GM12873 (cell line): ENCODE measurements at regions not wholly inside any gene's neighbourhood (a gene's known extent, or its start where the extent isn't known, plus 50 kb on each side); places are given as distances from the start of the nearest gene placed in this dataset.

Experiments used
- TF ChIP-seq, protein P1 (sequence below): IDR thresholded peaks from 2 replicates; pipeline ENCODE4 v1.5.1; 2012; ENCODE audit warnings: low read depth, mild to moderate bottlenecking, moderate library complexity, low read length, control low read depth; ENCODE audit not compliant: insufficient read depth; ENCODE audit errors: missing control alignments

DNA sequence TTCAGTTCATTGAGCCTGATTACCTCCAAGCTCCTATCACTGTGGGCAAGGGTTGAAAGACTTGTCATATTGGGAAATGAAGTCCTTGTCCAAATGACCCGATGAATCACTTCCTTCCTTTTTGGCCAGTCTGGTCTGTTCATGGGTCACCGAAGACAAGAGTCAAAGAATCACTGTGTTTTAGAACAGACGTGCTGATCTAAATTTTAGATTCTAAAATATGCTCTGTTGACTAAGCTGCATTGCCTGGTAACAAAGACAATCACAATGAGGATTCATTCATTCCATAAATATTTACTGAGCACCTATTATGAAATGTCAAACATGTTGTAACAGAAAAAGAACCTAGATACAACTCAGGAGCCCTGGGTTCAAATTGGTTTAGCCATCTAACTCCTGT is 99.4 kb upstream of the RND3 start:
- TF ChIP-seq, protein P1, sequence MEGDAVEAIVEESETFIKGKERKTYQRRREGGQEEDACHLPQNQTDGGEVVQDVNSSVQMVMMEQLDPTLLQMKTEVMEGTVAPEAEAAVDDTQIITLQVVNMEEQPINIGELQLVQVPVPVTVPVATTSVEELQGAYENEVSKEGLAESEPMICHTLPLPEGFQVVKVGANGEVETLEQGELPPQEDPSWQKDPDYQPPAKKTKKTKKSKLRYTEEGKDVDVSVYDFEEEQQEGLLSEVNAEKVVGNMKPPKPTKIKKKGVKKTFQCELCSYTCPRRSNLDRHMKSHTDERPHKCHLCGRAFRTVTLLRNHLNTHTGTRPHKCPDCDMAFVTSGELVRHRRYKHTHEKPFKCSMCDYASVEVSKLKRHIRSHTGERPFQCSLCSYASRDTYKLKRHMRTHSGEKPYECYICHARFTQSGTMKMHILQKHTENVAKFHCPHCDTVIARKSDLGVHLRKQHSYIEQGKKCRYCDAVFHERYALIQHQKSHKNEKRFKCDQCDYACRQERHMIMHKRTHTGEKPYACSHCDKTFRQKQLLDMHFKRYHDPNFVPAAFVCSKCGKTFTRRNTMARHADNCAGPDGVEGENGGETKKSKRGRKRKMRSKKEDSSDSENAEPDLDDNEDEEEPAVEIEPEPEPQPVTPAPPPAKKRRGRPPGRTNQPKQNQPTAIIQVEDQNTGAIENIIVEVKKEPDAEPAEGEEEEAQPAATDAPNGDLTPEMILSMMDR: no peak

DNA sequence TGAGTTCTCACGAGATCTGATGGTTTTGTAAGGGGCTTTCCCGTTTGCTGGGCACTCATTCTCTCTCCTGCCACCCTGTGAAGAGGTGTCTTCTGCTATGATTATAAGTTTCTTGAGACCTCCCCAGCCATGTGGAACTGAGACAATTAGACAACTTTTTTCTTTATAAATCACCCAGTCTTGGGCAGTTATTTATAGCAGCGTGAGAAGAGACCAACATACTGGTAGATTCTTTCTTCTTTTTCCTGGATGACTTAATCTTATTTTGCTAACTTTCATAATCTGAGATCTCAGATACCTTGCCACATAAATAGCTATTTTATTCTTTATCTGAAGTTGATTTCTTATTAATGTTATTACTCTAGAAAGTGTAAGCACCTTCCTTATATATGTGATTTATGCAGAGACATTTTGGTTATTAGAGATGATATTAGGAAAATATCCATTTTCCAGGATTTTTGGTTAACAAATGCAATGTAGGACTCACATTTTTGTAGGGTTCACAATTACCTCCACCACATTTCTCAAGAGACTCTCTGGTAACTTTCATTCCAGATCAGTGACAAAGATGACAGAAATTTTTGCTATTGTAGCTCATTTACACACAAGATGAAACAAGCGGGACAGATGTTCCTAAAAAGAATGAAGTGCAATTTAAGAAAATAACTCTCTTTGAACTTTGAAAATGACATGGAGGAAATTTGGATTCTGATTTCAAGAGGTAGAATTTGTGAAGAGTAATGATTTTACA is 97.9 kb upstream of the RND3 start:
- TF ChIP-seq, protein P1: no peak

DNA sequence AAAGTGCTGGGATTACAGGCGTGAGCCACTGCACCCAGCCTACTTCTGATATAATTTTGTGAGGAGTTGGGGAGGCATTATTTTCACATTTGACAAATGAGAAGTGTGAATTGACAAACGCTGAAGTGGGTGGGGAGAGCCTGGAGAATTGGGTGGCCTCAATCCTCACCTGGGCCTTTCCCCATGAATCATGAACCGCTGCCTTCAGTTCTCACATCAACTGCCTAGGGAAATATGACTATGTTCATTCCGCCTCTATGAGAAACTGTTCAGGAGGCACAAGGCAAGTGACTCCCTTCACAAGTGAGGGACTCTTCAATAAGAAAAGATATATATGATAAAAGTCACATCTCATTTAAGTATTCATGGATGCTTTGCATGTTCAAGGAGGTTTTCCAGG is 96.6 kb upstream of the RND3 start:
- TF ChIP-seq, protein P1: no peak

DNA sequence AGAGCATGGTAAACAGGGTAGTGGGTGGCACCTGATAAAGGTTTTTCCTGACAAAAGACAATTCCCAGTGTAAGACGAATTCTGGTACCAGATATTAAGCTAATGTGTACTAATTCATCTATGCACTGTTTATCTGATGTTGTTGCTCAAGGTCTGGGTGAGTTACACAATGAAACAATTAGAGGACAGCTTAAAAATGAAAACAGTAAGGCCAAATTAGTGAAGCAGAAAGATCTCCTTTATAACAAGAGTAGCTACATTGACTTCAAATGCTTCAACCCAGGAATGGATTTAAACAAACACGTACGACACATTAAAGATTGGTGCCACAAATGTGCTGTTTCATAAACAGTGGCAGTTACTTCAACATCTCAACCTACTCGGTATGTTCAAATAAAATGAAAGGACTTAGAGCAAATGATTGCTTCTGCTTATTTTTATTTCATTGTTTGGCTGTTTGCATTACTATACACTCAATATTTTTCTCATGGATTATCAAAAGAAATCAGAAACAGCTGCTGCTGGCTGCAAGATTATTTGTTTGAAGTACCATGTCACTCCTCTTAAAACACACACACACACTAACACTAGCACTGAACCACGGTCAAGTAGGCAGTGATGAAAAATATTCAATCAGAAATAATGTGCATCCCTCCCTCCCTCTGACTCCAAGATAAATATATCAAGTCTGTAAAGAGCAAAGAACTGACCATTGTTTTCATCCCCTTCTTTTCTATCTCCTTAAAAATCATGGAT is 94.4 kb upstream of the RND3 start:
- TF ChIP-seq, protein P1: no peak

DNA sequence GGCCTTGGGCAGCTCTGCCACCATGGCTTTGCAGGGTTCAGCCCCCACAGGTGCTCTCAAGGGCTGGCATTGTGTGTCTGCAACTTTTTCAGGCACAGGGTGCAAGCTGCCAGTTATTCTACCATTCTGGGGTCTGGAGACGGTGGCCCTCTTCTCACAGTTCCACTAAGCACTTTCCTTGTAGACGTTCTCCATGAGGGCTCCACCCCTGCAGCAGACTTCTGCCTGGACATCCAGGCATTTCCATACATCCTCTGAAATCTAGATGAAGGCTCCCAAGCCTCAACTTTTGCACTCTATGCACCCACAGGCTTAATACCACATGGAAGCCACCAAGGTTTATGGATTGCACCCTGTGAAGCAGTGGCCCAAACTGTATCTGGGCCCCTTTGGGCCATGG is 91.0 kb upstream of the RND3 start:
- TF ChIP-seq, protein P1: no peak

DNA sequence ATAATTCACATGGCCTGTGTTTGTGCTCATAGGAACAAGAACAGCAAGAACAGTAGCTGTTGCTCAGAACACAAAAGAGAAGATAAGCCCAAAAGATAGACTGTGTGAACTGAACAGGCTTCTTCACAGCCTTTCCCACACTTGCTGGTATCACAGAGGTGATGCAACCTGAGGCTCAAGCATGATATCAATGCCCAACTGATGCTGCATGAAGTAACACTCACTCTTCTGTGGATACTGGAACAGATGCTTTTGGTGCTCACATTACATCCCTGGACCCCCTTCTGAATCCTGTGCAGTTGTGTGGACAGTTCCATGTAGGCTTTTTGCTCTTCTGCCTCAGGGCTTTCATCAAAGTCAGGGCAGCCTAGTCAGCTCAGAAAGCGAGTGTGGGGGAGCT is 88.4 kb upstream of the RND3 start:
- TF ChIP-seq, protein P1: no peak

DNA sequence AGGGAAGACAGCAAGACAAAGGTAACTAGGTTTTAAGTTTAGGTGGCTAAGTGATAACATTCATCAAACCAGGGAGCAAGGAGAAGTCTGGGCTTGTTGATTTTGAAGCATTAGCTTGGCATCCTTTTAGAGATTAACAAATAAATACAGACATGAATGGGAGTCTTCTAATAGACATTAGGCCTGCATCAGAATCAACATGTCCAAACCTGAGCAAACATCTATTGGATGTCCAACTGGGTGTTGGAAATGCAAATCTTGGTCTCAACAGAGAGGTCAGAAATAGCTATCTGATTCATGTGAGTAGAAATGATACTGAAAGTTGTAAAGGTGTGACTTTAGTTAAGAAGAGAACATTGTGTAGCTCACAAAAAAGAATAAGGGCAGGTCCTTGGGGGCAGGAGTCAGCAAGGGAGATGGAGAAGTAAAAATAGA is 85.5 kb upstream of the RND3 start:
- TF ChIP-seq, protein P1: no peak
